NCI-H69 (cell line): ENCODE measurements at regions not wholly inside any gene's neighbourhood (a gene's known extent, or its start where the extent isn't known, plus 50 kb on each side); places are given as distances from the start of the nearest gene placed in this dataset.

Source experiments
- DNase-seq: peaks from one replicate; lab custom pipeline; 2025; lab: John Stamatoyannopoulos, UW

DNA sequence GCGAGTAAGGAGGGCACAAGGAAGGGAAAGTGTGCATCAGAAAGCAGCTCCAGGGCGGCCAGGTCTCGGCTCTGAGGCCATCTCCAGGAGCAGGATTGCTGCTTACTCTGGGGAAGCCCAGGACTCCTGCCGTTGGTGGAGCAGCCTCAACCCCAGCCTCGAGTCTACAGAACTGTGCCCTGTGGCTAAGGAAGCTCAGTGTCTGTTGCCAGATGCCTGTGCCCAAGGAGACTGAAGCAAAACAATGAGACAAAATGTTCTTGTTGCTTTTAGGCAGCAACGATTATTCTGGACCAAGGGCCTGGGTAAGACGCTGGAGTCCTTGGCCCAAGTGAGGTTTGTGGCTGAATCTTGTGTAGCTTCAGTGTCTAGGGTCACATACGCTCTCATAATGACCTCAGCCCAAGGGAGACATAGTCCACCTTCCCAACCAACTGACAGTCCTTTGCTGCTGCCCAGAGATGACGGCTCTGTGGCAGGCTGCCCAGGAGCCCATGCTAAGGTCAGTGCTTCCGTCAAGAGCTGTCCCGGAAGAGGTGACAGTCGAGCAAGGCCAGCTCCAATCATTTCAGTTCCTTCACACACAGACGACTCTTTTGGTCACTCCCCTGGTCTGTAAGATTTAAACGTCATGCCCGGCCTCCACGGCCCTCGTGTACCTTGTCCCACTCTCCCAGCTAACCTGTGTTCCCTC lies 223.8 kb downstream of the TTC32 start:
- no peak for DNase-seq

DNA sequence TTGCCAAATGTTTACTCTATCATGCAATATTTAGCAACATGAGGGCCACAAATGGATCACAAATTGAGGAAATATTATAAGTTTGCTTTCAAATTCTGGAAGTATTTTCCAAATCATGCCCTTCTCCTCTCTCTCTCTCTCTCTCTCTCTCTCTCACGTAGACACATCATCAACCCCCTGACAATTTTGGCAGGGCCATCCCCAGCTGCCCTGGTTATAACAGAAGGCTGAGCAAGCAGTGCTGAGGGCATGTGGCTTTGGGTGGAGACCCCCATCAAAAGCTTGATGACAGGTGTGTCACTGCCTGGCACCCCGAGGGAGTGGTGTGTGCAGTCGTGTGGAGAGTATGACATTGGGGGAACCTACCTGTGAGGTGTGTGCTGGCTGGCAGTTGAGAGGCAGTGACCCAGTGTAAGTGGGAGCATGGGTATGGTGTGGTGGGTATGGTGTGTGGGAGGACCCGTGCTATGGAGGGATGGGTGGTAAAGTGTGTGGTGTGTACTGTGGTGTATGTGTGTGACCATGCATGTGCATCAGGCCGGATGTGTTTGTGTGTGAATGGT lies 224.5 kb downstream of the TTC32 start:
- no peak for DNase-seq

DNA sequence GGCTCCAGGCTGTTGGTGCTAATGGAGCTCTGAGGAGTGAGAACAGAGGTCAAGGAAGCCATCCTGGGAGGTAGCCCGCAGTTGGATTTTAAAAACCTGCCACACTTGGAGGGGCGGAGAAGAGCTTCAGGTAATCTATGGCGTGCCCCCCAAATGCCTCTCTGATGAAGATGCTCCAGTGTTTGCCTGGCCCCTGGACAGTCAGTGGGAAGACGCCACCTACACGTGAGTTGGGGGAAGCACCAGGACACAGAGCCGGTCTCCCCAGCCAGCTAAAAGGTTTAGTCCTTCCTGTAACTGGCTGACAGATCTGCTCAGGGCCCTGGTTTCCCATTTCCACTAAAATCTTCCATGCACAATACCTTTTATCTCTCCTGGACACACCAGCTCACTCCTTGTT lies 225.0 kb downstream of the TTC32 start:
- DNase-seq = no peak

DNA sequence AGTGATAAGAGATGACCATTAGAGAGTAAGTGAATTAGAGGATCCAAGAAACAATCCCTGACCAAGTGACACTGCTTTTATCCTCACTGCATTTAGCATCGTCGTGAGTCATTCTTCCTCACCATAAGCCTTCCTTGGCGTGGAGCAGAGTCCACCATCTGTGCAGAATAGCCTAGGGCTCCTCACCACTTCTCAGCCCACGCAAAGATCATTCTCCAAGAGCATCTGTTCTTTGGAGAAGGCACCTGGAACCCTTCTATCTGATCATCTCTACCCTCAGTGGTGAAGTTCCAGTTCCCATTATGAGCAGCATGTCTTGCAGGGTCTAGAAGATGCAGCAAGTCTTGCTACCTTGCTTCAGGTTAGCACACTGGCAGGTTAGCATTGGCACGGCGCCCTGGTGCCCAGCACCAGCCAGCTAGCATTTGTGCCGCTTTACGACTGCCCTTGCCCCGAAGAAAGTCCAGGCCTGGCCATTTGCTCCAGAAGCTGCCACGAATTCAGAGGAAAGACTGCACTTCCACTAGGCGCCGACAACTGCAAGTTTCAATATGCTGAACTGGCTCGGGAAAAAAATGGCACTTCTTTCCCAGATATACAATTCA lies 225.8 kb downstream of the TTC32 start:
- no peak for DNase-seq

DNA sequence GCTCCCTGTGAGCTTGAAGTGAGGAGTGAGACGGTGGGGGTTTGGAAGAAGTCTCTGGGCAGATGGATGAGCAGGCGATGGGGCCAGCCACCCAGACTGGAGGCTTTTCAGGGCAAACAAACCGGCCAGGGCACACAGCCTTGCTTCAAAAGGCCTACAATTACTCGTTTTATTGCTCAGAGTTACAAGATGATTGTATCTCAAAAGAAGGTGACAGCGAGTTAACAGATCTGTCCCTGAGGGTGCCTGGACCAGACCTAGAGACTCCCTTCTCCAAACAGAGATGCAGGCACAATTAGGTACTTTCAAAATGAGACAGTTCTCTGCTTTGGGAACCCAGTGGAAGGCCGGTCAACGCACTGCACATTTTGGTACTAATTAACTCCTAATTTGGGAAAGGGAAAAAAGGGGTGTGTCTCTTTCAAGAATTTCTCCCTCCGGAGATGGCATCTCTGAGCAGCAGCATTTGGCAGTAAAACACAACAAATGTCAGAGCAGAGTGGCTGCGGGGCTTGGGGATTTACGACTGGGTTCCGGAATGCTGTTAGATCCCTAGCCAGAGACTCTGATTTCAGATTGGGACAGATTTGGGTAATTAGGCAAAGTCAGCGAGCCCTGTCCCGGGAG lies 226.7 kb downstream of the TTC32 start:
- no peak for DNase-seq

DNA sequence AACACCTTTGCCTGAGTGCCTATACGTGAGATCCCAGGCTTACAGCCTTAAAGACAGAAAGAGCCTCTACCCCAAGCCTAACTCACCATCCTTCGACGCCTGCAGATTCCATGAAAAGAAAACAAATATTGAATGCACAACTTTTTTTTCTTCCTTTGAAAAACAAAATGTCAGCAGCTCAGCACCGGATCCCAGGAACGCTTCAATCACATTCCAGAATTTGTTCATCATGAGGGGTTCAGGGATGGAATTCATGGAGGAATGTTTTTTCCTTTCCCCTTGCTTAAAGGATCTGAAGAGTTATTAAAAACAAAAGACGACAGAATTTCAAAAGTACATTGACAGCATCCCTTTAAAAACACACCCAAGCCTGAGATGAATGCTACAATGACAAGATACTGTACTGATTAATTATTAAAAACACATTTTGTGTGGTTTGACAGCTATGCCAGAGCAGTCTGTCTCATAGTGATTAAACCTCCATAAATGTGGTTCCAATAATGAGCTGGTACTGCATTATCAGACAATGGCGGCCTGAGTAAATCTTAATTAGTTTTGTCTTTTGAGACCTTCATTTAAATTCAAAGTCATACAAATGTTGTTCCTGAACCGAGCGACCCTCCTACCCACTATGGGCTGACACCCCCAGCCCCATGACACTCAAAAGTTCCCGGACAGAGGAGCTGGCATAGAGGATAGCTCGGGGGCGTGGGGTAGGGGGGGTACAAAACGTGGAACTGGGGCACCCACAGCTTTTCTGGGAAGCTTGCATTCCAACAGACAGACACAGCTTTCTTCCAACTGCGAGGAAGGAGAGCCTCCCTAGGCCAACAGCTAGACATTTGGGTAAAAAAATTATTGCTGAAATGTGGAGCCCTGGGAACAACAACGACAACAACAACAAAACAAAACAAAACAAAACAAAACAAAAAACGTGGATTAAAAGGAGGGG lies 227.5 kb downstream of the TTC32 start:
- no peak for DNase-seq

DNA sequence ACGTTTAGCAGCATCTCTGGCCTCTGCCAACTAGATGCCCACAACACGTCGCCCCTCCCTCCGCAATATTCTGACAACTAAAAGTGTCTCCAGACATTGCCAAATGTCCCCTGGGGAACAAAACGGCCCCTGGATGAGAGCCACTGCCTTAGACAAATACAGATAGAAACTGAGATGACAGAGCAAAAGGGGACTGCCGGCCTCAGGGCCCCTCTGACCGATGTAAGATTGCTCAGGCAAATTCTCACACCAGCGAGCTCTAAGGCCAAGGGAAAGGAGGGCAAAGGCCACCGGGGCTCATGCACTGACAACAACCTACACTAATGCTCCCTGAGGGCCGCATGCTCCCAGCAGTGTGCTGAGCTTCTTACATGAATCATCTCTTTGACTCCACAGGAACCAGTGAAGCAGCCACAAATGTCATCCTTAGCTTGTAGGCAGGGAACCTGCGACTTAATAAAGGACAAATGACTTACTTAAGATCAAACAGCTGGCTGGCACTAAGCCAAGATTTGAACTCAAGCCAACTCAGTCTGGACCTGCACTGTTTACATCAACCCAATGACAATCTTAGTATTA lies 228.5 kb downstream of the TTC32 start:
- no peak for DNase-seq

DNA sequence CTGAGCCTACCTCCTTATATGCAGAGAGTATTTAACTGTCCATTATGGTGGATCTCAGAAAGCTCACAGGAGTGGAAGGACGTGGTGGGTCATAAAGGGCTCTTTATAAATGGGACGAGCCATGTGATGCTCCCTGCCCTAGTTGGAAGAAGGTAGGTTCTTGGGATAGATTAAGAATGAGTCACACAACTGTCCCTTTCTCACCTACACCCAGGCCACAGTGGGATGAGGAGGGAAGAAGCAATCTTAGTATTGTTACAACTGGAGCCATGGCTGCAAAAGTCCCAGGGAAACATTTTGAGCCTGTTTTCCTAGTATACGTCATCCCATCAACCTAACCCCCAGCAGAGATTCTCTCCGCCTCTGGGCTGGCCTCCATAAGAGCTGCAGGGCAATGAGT lies 229.9 kb downstream of the TTC32 start:
- DNase-seq = no peak

DNA sequence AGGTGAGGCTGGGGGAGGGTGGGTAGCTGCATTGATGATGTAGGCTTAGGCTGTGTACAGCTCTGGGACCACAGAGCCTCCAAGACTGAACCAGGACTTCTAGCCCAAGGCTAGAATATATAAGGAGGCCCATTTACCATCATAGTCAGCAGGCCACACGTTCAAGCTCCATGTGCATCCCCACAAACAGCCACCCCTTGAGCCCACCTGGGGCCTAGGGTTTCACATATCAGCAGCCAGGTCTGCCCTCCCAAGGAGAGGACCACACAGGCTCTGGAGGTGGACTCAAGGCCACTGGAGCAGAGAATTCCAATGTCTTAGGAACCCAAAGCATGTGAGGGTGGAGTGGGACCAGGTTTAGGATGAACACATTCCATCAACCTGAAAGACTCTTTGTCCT lies 230.5 kb downstream of the TTC32 start:
- DNase-seq = no peak

DNA sequence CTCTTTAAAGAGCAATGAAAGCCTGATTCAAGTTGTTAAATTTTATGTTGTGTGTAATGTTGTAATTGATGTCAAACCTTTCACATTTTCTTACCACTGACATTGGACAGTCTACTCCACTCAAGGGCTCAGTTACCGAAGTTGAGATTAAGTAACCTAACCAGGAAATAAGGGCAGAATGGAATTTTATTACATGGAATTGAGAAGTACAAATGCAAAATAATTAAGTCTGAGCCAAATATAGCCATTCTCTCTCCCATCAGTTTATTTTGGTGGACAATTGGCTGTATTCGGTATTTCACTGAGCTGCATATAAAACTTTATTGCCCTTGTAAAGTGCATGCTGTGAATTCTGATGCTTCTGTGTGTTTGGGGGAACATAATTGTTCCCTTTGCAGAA lies 231.5 kb downstream of the TTC32 start:
- DNase-seq = no peak

DNA sequence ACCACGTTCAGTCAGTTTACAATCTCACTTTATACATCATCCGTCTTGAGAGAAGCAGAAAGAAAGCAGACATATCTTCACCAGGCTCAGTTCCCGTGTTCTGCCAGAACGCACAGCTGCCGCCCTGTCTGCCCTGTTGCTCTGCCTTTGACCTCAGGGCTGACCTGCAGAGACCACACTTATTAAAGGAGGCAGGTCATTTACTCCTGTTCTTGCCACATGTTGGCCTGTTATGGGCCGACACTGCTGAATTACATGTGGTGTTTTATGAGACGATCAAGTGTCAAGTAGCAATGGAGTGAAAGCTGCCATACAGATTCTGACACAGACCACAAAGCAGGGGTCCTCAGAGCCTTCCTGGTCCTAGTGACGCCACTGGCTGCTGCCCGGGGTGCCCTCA lies 232.2 kb downstream of the TTC32 start:
- DNase-seq = no peak

DNA sequence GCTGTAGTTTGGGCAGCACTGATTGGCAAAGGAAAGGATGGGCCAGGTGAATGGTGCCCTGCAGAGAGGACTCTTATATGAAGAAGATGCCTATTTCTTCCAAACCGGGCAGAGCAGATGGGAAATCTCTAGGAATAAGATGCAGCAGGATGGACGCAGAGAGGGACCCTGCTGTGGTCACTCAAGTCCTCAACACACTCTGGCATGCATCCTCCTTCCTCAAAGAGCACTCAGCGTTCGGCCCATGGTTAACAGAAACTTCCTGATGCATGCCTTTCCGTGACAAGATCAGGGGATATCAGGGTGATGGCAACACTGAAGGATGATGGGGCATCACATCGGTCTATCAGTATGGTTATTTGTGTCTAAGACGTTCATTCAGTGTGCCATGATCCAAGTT lies 232.7 kb downstream of the TTC32 start:
- DNase-seq = no peak

DNA sequence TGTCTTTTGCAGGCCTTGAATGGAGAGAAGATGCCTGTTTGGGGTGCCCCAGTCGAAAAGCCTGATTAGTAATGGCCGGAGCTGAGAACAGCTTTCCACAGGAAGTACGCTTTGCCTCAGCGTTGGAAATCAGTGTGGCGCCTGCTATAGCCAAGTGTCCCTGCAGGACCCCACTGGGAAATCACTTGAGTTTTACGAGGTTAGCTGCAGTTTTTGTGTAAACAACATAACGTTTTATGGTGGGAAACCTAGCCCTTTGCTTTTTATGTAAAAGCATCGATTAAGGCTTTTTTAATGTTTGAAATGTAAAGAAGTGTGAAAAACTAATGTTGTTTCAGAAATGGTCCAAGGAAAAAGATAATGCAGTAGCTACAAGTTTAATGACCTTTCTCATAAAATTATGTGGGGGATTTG lies 234.2 kb downstream of the TTC32 start:
- DNase-seq = no peak

DNA sequence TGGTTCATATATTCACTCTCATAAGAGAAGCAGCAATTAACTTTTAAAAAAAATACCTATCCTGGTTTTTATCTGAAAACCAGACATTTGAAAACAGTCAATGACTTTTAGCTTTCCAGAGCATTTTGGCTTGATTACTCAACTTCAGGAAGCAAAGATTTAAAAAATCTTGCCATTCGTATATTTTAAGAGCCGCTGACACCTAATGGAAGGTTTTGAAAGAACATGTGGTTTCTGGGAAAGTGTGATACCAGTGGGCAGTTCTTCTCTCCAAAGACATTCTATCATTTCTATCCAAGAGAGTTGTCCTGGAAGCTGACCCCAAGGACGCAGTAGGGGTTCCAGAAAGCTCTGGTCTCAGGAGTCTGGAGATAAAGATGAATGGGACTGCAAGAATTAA lies 234.7 kb downstream of the TTC32 start:
- DNase-seq = no peak

DNA sequence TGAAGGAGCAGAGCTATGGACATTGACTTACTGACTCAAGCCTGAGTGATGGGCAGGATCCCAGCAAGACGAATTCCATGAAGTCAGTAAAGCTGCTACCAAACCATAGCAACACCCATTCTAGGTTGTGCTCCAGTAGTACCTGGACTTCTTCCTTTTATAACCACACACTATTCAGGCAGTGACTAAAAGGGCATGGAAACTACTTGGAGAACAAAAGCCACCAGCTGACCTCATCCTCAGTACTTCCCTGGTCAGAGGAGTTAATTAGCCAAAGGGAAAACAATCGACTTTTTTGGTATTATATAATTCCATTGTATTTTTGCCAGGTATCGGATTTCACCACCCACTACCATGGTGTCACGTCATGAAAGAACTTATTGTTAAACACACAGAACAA lies 237.1 kb downstream of the TTC32 start:
- no peak for DNase-seq

DNA sequence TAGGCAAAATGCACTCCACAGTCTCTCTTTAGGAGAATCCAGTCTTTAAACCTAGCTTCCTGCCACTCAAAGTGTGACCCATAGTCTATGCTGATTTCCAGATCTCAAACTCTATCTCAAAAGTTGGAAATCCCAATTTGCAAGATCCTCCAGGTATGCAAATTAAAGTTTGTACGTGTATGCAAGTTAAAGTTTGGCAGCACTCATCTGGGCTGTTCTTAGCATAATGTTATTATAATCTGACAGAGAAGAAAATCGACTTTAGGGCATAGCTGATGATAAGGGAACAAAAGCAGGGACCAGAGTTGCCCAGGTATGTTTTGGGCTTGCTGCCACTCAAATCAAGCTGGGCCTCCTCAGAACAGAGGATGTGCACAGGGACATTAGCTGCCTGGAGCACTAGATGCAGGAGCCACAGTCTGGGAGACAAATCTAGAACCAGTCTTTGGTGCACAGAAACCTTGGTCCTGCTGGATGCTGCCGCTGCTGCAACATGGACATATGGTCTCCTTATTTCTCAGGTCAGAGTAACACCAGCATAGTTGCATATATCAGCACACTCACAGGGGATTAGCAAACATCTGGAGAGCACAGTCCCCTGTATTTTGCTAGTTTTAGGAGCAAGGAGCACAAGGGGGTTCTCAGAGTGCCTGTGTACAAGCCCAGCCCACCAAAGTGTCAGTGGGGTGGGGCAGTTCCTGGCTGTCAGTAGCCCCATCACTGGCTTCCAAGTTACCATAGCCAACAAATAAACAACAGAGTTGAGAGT lies 242.6 kb downstream of the TTC32 start:
- DNase-seq = no peak

DNA sequence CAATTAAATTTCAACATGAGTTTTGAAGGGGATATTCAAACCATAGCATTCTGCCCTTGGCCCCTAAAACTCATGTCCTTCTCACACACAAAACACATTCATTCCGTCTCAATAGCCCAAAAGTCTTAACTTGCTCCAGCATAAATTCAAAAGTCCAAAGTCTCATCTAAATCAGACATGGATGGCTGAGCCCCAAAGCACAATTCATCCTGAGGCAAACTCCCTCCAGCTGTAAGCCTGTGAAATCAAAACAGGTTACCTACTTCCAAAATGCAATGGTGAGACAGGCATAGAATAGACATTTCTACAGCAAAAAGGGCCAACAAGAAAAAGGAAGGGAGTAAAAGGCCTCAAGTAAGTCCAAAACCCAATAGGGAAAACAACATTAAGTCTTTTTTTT lies 245.8 kb downstream of the TTC32 start:
- no peak for DNase-seq

DNA sequence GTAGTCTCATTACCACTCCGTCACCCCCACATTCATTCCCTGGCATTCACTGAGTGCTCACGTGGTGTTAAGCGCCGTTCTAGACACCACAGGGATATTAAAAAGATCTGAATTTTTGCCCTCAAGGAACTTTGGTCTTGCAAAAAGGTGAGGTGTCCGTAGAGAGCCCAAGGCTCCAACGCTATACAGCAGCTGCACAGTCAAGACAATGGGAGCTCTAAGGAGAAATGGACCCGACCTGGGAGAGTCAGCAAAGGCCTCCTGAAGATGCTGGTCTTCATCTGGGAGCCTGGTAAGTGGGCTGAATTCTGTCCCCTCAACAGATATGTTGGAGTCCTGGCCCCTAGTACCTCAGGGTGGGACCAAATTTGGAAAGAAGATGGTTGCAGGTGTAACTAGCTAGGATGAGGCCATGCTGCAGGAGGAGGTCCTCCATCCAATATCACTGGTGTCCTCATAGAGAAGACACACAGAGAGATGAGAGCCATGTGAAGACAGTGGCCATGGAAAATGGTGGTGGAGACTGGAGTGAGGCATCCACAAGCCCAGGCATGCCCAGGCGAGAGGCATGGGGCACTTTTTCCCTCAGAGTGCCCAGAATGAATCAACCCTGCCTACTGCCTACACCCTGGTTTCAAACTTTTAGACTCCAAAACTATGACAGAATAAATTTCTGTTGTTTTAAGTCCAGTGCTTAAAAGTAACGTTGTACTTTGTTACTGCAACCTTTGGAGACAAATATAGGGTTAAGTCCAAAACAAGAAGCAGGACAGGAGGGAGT lies 247.3 kb downstream of the TTC32 start:
- no peak for DNase-seq

DNA sequence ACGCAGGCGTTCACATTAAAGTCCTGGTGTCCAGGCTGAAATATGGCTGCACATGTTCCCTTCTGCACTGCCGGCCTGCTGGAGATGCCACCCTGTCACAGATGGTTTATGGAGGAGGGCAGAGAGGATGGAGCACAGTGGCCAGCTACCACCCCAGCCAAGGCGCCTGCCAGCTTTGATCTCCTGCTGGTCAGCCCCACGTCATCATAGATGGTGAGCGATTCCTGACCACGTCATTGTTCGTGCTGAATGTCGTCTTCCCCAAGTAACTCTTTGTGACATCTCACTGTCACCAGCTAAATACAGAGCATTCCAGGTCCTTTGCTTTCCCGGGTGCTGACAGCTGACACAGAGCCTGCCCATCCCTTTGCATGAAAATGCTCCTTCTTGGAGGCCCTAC lies 248.3 kb downstream of the TTC32 start:
- no peak for DNase-seq

DNA sequence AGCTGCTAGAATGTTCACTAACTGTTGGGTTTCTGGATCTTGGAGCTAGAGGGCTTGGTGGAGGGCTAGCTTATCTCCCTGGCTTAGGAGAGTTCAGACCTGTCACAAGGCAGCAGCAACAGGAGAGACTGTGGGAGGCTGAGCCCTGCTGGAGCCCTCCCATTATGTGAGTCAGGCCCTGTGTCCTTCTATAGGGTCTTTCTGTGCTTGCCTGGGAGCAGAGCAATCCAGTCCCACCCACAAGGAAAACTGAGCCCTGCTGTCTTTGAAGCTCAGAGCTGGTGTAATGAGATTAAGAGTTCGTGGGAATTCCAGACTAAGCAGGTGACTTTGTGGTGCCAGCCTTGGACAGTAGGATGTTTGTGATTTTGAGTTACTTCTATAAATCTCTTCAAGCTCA lies 249.0 kb downstream of the TTC32 start:
- no peak for DNase-seq
